GM18511 (cell line): ENCODE measurements at regions not wholly inside any gene's neighbourhood (a gene's known extent, or its start where the extent isn't known, plus 50 kb on each side); places are given as distances from the start of the nearest gene placed in this dataset.
A peak's percentile ranks its signal among the peaks of the same experiment; 100 is the strongest.
"Not testable (repeated sequence)": the region's sequence is repeated elsewhere in the genome, so short reads cannot be mapped to it uniquely, and the experiment has no call there.

Source experiments
- ATAC-seq: cut with Tn5 transposase; IDR thresholded peaks from one replicate; pipeline ENCODE4 v1.9.1; 2021; ENCODE audit warnings: mild to moderate bottlenecking, moderate library complexity; ENCODE audit not compliant: unreplicated experiment

DNA sequence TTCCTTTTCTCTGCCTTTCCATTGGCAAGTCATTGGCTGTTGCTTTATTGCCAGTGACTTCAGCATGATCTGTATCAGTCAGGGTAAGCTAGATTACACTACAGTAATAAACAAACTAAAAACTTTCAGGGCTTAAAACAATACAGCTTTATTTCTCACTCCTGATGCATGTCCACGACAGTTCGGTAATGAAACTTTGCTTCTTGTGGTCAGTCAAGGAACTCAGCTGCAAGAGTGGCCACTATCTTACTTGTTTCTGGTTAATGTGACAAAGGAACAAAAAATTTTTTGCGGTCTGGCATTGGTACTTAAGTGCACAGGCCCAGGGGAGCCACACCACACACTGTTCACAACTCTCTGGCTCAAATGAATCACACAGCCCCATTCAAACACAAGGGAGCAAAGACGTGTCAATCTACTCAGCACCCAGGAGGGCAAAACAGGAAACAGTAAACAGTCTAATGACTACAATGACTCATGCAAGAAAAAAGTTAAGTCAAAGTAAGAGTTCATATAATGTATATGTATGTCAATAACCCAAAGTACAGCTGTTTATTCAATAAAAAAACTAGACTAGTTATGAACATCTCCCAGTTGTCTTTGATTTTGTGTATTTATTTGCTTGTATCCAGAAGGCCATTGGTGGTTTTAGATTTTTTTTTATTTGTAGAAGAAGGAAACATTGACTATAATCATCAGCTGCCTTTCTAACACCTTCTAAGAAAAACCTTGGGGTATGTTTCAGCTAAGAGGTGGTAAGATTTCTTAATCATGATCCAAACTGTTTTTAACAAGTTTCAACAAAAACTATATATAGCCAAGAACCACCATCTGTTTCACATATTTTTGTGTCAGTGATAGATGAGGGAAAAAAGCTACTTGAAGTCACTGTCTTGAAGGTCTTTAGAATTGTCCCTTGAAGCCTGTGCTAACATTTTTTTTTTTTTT is 134.4 kb upstream of the FAM3C start:
- ATAC-seq: peak; percentile 99

DNA sequence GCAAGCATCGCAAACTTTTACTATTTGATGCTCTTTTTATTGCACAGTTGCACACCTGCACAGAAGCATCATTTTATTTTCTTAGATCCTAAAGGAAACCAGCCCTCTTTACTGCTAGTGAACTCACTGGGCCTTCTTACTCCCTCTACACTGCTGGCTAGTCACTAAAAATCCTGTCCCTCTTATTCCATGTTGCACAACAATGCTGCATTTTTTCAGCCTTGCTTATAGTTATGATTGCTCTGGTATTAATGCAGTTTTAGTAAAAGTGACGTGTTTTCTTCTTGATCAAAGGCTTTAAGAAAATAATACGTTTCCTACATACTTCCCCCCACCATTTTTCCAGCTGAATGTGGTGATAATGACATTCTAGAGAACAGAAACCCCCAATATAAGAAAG is 132.9 kb upstream of the FAM3C start:
- no peak for ATAC-seq

DNA sequence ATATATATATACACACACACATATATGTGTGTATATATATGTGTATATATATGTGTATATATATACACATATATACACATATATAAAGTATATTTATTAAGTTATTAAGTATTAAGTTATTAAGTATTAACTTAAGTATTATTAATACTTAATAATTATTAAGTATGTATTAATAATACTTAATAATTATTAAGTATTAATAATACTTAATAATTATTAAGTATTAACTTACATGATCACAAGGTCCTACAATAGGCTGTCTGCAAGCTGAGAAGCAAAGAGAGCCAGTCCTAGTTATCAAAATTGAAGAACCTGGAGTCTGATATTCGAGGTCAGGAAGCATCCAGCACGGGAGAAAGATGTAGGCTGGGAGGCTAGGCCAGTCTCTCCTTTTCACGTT is 130.1 kb upstream of the FAM3C start:
- not testable (repeated sequence) for ATAC-seq

DNA sequence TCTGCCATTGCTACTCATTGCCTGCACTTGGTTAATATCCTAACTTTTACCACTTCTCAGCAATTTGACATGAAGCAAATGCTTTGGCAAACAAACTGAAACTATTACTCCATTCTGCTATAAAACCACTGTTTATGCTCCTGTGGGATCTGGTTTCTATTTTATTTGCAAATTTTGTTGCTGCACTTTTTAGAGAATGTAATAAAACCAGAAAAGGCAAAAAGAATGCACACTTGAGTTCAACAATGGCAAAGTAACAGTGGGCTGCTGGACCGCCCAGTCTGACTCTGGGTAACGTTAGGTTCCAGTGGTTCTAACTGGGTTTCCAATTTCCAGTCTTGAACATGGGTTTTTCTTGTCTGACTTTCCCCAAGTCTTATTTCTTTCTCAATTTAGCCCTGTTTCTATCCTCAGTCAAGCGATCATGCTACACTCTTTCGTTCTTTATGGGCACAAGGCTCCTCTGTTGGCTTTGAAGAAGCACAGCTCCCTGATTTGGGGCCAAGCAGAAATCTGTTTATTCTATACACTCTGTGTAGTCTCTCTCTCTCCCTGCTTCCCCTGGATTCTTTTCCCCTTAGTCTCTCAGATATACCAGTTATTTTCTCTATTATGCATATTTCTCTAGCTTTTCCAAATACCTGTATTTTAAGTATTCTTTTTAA is 129.2 kb upstream of the FAM3C start:
- no peak for ATAC-seq

DNA sequence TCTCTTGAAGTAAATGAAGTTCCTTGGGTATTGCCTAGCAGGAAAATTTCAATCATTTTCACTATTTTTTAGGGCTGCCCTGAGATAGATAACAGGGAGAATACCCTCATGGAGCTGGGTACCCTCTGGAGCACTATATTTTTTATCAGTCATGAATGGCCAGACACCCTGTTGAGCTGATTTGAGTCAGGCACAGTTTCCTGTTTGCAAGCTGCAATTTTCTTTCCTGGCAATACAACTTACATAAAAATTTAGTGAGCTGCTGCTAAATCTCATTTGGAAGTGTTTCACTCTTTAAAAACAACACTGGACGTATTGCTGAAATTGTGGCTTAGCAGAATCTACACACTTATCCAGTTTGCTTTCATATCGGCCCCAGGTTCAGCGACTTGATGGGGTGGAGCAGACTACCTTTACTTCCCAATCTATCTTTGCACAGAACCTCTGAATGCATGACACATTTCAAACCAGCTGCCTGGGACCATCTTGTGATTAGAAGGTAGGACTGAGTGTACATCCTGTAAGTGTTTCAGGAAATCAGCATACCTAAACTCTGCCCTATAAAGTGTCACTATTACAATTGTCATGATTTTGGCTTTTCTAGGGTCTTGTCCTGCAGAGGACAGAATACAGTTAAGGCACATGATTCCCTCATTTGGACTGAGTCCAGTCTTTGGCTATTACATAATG is 125.7 kb upstream of the FAM3C start:
- no peak for ATAC-seq

DNA sequence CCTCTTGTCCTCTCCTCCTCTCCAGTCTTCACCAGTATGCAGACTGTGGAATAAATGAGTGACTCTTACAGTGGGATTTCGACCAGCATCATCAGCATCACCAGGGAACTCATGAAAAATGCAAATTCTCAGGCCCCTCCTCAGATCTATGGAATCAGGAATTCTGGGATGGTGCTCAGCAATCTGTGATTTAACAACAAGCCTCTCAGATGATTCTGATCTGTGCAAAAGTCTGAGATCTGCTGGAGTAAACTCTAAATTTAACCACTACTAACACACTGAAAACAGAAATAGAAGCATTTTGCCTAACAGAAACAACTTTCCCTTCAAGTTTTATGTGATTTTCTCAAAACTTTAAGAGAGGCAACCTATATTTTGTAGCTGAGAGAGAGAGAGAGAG is 124.8 kb upstream of the FAM3C start:
- ATAC-seq: no peak

DNA sequence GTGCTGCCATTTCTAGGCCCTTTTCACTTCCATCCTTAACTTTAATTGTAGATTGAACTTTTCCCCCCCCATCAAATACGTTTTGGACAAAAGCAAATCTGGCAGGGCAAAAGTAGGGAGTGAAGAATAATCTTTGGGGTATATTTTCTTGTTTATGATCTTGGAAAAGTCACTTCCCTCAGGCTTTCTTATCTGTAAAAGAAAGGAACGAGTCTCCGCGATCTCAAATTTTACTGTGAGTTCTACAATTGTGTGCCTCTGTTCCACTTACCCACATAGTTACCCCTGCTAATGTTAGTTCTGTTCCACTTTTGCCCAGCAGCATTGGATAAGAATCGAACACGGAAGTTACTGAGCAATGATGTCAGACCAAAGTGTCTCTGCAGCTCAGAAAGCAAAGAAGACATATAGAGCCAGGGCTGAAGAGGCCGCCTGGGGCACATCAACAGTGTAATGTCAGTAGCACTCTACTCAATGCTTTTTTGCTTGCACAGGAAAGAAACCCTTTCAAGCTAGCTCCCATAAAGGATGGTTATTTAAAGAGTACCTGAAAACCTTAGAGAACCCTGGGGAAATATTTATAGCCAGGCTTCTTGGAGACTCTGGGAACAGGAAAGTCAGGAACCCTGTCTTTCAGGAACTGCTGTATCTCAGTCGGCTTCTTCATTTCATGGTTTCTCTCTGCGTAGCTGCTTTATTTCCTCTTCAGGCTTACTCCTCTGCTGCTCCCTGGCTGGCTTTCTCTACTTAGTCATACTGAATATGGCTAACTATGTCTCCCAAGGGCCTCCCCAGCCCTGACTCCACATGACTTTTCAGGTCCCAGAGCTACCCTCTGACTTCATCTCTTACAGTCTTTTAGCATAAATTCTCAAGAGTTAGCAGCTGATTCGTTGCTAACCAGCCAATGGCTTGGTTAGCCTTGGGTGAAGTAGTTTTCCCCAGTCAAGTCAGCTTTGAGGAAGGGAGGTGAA is 123.7 kb upstream of the FAM3C start:
- ATAC-seq: peak; percentile 94

DNA sequence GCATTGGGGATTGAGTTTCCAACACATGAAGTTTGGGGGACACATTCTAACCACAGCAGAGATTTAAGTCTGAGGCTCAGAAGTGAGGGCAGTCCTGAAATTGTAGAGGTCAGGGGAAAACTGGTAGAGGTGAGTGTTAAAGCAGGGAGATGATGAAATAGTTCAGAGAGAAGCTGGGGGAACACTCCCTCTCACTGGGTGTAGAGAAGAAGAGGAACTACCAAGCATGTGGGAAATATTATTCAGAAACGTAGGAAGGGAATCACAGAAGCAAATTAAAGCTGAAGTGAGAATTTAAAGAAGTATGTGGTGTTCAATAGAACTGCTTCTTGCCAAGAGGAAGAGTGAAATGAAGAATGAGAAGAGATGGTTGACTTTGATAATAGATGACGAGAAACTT is 121.5 kb upstream of the FAM3C start:
- no peak for ATAC-seq

DNA sequence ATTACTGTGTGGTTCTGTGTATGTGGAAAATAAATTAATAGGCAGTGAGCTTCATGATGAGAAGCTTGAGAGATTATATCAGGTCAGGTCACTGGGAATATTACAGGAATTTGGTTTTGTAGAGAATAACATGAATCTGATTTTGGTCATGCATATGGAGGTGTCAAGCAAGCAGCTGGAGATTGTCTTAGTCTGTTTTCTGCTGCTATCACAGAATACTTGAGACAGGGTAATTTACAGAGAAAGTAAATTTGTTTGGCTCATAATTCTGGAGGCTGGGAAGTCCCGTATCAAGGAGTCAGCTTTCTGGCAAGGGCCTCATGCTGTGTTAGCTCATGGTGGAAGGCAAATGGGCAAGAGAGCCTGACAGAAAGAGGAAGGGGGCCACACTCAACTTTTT is 120.7 kb upstream of the FAM3C start:
- no peak for ATAC-seq

DNA sequence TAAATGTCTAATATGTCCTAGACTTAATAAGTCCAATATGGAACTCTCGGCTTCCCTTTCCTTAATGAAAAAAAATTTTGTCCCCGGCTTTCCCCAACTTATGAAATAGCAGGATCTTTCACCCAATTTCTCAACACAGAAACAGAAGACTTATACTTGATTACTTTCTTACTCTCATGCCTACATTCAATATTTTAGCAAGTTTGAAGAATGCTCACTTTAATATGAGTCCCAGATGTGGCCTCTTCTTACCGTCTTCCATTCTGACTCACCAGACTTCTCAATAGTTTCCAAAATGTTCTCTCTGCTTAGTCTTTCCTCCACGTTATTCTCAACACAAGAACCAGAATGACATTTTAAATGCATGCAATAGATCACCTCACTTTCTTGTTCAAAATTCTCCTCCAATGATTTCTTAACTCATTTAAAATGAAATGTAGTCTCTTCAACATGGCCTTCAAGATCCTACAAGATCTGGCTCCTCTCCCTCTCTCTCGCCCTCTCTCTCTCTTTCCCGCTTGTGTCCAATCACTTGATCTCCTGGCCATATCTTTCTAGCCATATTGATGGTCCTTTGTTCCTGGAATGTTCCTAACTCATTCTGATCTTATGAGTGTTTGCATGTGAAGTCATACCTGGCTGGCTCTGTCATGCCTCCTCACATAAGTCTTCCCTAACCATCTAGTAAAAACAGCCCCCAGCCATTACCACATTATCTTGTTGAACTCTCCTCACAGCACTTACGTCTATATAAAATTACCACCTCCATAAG is 119.7 kb upstream of the FAM3C start:
- ATAC-seq: no peak

DNA sequence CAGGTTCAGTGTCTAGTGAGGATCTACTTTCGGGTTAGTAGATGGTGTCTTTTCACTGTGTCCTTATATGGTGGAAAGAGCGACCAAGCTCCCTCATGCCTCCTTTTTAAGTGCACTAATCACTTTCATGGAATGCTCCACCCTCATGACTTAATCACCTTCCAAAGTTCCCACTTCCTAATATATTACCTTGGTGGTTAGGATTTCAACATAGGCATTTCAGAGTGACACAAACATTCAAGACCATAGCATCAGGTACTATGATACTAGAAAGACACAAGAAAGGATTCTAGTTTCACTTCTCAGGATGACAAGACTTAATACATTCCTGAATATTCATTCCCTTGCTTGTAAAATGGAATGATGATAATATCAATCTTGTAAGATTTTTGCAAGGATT is 119.1 kb upstream of the FAM3C start:
- ATAC-seq: no peak

DNA sequence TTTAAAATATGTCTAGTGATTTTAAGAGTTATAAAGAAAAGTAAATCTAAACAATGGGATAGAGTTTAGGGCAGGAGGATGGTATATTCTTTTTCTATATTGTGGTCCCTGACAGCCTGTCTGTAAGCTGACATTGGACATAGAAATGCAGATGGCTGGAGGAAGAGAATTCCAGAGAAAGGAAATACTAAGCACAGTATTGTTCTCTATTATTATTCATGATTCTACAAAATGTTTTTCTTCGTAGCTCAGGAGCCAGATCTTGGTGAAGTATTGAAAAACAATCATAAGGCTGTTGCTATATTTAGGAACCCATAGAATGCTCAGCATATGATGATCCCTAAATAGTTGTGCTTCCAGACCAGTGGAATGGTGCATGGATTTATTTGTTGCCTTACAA is 117.0 kb upstream of the FAM3C start:
- no peak for ATAC-seq

DNA sequence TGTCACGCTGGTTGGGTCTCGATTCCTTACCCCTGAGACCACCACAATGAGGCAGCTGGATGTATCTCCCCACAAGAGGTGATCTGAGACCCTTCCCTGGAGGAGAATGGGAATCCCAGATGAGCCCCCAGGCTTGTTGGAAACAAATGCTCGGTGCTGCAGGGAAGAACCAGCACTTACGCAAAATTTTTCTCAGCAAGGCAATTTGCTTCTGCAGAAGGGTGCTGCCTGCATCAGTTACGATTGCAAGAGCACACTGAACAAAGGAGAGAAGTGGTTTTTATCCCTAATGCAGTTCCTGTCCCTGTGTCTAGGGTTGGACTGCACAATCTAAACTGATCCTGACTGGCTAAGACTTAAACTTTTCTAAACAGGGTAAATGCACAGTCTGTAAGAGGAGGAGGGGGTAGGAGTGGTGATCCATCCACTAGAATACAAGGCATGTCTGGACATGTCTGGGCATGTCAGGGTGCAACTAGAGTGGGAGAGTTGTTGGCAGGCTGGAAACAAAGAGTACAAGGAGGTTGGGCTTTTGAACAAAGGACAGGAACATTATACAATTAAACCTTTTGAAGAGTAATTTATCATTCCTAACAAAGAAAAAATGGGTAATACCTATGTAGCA is 114.9 kb upstream of the FAM3C start:
- ATAC-seq: no peak

DNA sequence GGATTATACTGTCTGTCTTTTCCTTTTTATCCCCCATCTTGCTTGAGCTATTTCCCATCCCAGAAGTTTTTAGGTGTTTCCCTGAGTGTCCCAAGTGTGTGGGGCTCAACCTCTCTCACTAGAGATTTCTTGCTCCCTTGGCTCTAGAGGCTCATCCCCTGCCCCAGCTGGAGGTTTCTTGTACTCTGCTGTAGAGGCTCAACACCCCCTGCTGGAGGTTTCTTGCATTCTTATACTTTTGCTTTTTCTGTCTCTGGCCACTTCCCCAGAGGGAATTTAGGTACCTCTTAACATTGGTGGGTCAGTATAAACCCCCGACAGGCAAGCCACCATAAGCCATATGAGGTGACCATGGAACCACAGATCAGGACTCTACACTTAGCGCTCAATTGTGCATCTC is 114.2 kb upstream of the FAM3C start:
- no peak for ATAC-seq

DNA sequence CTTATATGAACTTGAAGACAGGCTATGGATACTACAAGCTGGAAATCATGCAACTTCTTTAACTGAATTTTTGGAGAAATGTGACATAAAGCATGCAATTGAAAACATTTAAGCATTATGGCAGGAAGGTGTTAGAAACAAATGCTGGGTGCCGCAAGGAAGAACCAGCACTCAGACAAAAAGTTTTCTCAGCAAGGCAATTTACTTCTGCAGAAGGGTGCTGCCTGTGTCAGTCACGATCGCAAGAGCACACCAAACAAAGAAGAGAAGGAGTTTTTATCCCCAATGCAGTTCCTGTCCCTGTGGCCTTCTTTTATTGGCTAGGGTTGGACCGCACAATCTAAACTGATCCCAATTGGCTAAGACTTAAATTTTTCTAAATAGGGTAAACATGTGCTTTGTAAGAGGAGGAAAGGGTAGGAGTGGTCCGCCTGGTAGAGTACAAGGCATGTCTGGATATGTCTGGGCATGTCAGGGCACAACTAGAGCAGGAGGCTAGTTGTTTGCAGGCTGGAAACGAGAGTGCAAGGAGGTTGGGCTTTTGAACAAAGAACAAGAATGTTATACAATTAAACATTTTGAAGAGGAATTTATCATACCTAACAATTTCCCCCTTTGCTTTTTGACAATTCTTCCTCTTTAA is 109.6 kb upstream of the FAM3C start:
- ATAC-seq: no peak

DNA sequence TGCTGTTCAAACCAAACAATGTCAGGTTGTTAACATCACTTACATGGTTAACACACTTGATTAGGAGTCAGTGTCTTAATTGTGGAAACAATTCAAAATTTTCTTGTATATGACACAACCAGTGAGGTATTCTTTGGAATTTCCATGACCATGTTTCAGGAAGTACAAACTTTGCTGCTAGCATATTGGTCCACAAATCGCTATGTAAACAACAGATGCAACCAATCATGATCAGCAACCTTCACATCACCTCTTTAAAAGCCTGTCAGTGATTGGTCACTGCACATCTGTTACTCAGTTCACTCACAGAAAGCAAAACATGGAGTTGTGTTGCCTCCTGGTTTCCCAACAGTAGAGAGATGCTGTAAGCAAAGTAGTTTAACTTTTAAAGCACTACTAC is 108.9 kb upstream of the FAM3C start:
- no peak for ATAC-seq

DNA sequence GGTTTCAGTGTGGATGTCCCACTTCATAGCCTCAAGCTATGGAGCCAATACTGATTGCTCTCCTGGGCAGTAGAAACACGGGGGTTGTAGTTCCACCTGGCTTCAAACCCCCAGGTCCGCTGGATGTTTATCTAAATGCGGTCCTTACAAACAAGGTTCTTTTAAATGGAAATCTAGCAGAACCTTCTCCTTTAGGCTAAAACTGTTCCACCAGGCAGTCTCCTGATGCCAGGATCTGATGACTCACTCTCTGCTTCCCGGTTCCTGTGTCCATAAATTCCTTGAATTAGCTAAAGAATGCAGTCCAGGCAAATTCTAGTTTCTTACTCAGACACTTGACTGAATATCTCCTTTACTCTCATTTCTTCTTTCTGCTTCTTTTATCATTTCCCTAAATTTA is 108.4 kb upstream of the FAM3C start:
- ATAC-seq: no peak

DNA sequence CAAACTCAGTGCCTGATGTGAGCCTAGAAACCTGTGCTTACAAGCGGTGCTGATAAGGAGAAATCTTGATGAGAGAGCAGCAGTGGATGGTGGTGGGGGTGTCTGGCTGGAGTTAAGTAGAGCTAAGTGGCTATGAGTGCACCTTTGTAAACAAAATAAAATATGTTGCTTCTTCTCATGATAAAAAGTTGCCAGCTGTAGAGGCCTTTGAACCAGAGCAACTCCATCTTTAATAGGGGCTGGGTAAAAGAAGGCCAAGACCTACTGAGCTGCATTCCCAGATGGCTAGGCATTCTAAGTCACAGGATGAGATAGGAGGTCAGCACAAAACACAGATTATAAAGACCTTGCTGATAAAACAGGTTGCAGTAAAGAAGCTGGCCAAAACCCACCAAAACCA is 107.6 kb upstream of the FAM3C start:
- no peak for ATAC-seq

DNA sequence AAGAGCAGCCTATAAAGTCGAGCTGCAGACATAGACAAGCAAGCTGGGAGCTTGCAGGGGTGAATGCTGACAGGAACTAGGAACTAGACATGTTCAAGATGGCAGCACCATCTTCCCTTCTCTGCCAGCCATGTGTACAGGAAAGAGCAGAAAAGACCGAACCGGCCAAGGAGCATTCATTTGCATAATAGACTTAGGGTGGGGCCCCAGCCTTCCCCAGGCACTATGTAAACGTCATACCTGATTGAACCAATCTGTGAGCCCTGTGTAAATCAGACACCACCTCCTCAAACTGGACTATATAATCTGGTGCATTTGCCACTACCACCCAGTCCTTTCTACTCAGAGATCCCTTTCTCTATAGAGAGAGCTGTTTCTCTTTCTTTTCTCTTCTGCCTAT is 106.9 kb upstream of the FAM3C start:
- no peak for ATAC-seq
